ENCODE measurements at regions not wholly inside any gene's neighbourhood (a gene's known extent, or its start where the extent isn't known, plus 50 kb on each side); places are given as distances from the start of the nearest gene placed in this dataset.

- peaks cover 19% of the 10 kb centered on the region for H3K27me3 Mint-ChIP-seq (ENCODE audit: low read depth)
- no peaks in the 10 kb centered on the region for H3K4me1 Mint-ChIP-seq (ENCODE audit: low read depth)
- H3K27ac Mint-ChIP-seq (ENCODE audit: unreplicated experiment) = no peak overlapping the region
- H3K9me3 Mint-ChIP-seq (ENCODE audit: low read depth) = no peaks in the 10 kb centered on the region
- H3K4me3 Mint-ChIP-seq (ENCODE audit: unreplicated experiment) = no peak overlapping the region
- DNase-seq (ENCODE audit: low spot score) = no peak
- no peaks in the 10 kb centered on the region for H3K36me3 Mint-ChIP-seq (ENCODE audit: low read depth)
- no peak for TF ChIP-seq CTCF (IDR thresholded peaks at IDR 0.05)
Measured at GRCh38 chr4:84384801-84385200, 114.3 kb downstream of the NKX6-1 start.

GRCh38 chr4:84381759-84382158, 117.3 kb downstream of the NKX6-1 start:
- no peak overlapping the region for H3K27ac Mint-ChIP-seq (ENCODE audit: unreplicated experiment)
- no peak for DNase-seq (ENCODE audit: low spot score)
- no peaks in the 10 kb centered on the region for H3K36me3 Mint-ChIP-seq (ENCODE audit: low read depth)
- no peak for TF ChIP-seq CTCF (IDR thresholded peaks at IDR 0.05)
- H3K9me3 Mint-ChIP-seq (ENCODE audit: low read depth) = no peaks in the 10 kb centered on the region
- H3K4me3 Mint-ChIP-seq (ENCODE audit: unreplicated experiment) = no peak overlapping the region
- no peaks in the 10 kb centered on the region for H3K4me1 Mint-ChIP-seq (ENCODE audit: low read depth)
- H3K27me3 Mint-ChIP-seq (ENCODE audit: low read depth) = peaks cover 22% of the 10 kb centered on the region

GRCh38 chr4:84379917-84380641, 119.0 kb downstream of the NKX6-1 start:
- Mint-ChIP-seq H3K4me3 (ENCODE audit: unreplicated experiment) (no peak overlapping the region), H3K9me3 (ENCODE audit: low read depth) (no peaks in the 10 kb centered on the region), H3K4me1 (ENCODE audit: low read depth) (no peaks in the 10 kb centered on the region), H3K27me3 (ENCODE audit: low read depth) (peaks cover 16% of the 10 kb centered on the region), H3K36me3 (ENCODE audit: low read depth) (no peaks in the 10 kb centered on the region), H3K27ac (ENCODE audit: unreplicated experiment) (no peak overlapping the region)
- no peak for DNase-seq (ENCODE audit: low spot score)
- TF ChIP-seq CTCF (IDR thresholded peaks at IDR 0.05) = no peak

- Mint-ChIP-seq H3K9me3 (ENCODE audit: low read depth) (no peaks in the 10 kb centered on the region), H3K36me3 (ENCODE audit: low read depth) (no peaks in the 10 kb centered on the region), H3K4me3 (ENCODE audit: unreplicated experiment) (no peak overlapping the region), H3K27me3 (ENCODE audit: low read depth) (peaks cover 20% of the 10 kb centered on the region), H3K4me1 (ENCODE audit: low read depth) (no peaks in the 10 kb centered on the region), H3K27ac (ENCODE audit: unreplicated experiment) (no peak overlapping the region)
- no peak for DNase-seq (ENCODE audit: low spot score)
- no peak for TF ChIP-seq CTCF (IDR thresholded peaks at IDR 0.05)
Measured at GRCh38 chr4:84378983-84379382, 120.1 kb downstream of the NKX6-1 start.

- Mint-ChIP-seq H3K4me3 (ENCODE audit: unreplicated experiment) (no peak overlapping the region), H3K27ac (ENCODE audit: unreplicated experiment) (no peak overlapping the region), H3K4me1 (ENCODE audit: low read depth) (no peaks in the 10 kb centered on the region), H3K9me3 (ENCODE audit: low read depth) (no peaks in the 10 kb centered on the region), H3K27me3 (ENCODE audit: low read depth) (peaks cover 22% of the 10 kb centered on the region), H3K36me3 (ENCODE audit: low read depth) (no peaks in the 10 kb centered on the region)
- DNase-seq (ENCODE audit: low spot score) = no peak
- TF ChIP-seq CTCF (IDR thresholded peaks at IDR 0.05) = no peak
Measured at GRCh38 chr4:84378356-84378755, 120.7 kb downstream of the NKX6-1 start.

Measured in chondrocyte (in vitro differentiated cells).